GM18873 (cell line): ENCODE measurements at regions not wholly inside any gene's neighbourhood (a gene's known extent, or its start where the extent isn't known, plus 50 kb on each side); places are given as distances from the start of the nearest gene placed in this dataset.

Source experiments
- ATAC-seq: cut with Tn5 transposase; IDR thresholded peaks from one replicate; pipeline ENCODE4 v1.9.1; 2021; ENCODE audit warnings: mild to moderate bottlenecking, moderate library complexity, moderate number of reproducible peaks; ENCODE audit not compliant: unreplicated experiment, low FRiP score

GRCh38 chr20:24117383-24117782 lies 128.8 kb upstream of the GGTLC1 start:
- no peak for ATAC-seq

DNA sequence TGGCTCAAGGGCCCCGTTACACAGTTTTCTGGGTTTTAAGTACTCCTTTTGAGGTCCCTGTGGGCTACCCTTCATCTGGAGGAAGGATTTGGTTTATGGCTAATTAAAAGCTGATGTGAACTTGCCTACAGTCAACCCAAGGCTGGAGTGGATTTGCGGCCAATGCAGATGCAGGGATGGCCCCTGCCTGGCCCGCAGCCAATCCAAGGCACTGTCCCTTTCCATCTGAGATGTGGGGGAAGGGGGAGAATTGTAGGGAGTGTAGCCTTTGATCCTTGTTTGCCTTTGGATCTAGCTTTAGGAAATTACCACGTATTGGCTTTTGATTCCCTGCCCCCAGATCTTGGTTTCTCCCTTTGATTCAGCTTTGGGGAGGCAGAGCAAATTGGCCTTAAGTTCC lies 128.0 kb upstream of the GGTLC1 start:
- ATAC-seq, result no peak

DNA sequence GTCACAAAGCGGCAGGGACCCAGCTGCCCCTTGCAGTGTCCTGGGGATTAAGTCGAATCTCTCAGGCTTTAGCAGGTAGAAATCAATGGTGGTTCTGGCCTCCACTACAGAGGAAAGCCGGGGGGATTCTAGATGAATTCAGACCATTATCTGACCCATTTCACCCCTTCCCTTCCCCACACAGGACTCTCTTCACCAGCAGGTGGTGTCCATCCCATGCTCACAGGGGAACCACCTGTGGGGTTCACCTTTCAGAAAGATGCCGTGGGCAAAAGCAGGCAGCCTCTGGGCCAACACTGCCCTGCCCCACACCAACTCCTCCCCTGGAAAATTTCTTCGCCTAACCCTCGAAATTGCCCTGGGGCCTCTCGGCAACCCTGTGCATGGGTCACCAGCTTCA lies 123.8 kb upstream of the GGTLC1 start:
- ATAC-seq, result no peak

GRCh38 chr20:24111858-24112257 lies 123.3 kb upstream of the GGTLC1 start:
- no peak for ATAC-seq

- peak; percentile 56 for ATAC-seq
Measured at GRCh38 chr20:24109537-24109936, 121.0 kb upstream of the GGTLC1 start.

DNA sequence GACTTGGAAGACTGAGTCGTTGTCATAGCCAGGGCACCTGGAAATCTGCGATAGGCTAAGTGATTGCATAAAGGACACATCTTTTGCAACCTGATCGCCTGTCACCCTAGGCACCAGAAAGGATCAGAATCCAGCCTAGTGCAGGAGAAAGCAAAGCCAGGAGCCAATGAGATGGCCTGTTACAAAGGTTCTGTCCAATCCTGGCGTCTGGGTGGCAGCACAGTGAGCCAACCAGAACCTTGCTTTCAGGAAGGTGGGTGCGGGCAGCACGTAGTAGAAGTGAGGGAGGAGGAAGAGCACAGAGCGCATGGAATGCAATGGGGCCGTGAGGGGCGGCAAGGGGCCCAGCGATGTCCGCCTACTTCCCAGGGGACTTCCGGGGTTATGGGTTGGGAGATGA lies 120.4 kb upstream of the GGTLC1 start:
- ATAC-seq, result no peak

DNA sequence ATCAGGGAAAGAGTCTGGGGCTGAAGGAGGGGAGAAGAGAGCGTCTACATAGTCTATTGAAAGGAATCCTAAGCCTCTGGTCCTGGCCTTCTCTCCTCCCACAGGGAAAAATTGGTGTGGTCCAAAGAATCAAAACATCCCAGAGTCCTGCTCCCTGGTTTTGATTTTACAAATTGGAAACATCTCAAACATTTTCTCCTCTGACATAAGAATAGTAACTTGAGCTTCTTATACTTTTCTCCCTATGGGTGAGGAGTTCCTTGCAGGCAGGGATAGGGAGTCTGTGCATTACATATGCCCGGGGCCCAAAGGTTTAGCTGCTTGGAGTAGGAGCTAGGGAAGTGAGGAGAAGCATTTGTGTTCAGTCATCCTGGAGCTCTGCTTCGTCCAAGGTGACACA lies 120.0 kb upstream of the GGTLC1 start:
- no peak for ATAC-seq

GRCh38 chr20:24106801-24107445 lies 118.3 kb upstream of the GGTLC1 start:
- no peak for ATAC-seq

GRCh38 chr20:24106150-24106800 lies 117.7 kb upstream of the GGTLC1 start:
- ATAC-seq, result no peak

GRCh38 chr20:24102749-24103333 lies 114.3 kb upstream of the GGTLC1 start:
- ATAC-seq, result no peak

DNA sequence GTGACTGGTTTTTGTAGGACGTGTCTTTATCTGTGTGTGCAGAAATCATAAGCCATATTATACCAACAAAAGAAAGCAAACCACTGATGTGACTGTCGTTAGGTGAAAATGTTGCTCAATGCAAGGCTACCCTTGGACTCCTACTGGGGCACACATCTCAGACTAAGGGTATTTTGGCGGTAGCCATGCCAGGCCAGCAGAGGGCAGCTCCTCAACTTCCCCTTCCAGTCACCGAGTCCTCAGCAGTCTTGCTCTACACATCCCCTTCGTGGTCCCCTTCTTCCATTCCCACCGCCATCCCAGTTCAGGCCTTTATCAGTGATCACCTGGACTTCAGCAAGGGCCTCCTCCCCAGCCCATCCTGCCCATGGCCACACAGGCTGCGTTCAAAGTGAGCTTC lies 113.7 kb upstream of the GGTLC1 start:
- no peak for ATAC-seq

- ATAC-seq, result no peak
Measured at GRCh38 chr20:24100370-24101011, 111.9 kb upstream of the GGTLC1 start.

DNA sequence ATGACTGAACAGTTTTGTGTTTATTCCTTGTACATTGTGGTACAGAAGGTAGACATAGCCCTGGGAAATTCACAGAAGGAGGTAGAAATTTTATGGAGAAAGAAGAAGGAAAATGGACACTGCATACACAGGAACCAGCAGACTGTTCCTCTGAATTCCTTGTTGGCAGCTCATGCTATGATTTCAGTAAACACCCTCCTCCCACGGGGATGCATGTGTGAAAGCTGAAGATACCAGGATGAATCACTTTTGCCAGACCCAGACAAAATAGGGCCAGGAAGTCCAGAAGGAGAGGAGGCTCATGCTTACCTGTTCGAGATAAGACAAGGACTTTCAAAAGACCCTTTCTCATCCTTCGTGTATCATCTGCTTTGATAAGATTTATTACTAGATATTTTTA lies 110.3 kb upstream of the GGTLC1 start:
- ATAC-seq, result no peak

DNA sequence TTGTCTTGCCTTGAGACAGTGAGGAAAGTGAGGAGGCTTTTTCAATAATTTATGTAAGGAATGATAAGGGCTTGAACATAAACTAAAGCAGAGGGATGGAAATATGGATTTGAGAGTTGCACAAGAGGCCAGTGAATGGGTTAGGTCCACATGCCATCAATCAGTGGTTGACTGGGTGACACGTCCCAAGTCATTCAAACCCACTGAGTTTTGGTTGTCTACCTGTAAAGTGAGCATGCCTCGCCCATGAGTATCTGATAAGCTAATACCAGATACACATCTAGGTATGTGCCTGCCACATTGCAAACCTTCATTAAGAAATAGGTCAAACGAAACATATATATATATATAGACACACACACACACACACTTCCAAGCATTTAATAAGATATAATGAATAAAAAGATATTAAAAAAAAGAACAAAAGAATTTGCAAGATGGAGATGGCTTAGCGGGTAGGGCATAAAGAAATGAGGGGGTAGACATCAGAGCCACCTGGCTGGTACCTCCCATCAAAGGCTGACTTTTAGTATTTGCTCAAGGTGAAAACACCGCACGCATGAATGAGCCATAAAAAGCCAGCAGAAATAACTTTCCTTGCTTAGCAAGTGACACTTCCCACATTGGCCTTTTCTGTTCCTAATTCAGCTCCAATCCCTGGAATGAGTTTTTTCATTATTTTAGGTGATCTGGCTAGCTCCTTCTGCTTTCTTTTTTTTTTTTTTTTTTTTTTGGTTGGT lies 109.1 kb upstream of the GGTLC1 start:
- ATAC-seq, result no peak

DNA sequence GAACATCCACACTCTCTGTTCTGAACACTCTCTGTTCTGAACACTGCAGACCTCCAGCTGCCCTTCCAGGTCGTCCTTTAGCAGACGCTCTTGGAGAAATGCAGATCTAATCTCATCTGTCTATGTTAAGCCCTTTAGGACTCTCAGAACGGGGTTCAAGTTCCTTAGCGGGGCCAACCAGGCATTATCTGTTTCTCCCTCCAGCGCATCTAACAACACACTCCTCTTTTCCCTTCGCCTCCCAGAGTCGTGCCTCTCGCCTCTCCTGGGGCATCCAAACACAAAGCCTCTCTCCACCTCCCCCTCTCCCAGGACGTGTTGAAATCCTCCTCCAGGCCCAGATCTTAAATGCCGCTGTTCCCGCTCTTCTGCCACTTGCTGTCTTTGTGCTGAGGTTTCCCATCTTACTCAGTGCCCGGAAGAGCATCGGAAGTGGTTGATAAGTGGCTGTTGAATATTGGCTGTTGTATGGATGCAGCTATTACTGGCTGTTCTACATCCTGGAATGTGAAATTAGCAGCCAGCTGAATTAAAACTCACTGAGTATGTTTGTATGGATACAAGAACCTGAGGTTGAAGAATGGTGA lies 108.4 kb upstream of the GGTLC1 start:
- no peak for ATAC-seq

DNA sequence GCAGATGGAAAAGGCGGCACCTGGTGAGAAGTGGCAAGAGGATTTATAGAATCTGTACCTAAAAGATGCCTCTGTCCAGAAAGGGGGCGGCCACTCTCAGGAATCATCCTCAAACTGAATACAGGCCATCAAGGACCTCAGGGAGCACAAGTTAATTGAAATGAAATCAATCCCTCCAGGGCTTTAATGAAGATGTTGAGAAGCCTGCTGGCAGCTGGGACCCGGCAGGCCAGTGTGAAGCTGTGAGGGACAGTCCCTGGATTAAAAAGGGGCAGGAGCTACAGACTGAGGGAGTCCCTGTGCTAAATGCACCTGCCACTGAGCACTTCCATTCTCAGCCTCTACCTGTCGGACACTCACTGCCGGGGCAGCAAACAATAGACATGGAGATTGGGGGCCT lies 107.7 kb upstream of the GGTLC1 start:
- ATAC-seq, result no peak

DNA sequence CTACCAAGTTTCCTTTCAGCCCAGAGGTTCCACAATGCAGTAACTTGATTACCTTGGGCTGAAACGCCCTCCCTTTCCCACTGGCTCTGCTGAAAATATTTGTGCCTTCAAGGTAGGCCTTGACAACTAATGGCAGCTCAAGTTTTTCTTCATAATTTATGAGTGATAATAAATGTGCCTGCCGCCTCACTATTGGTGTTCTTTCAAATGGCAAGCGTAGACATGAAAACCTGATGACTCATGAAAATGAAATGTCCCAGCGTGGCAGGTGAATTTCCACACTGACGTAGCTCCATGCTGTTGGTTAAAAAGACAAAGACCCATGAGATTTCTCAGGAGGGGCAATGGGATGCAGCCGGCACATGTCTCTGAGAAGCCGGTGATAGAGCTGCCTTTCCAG lies 107.2 kb upstream of the GGTLC1 start:
- ATAC-seq, result no peak

- ATAC-seq, result no peak
Measured at GRCh38 chr20:24095303-24095702, 106.7 kb upstream of the GGTLC1 start.

GRCh38 chr20:24089576-24089975 lies 101.0 kb upstream of the GGTLC1 start:
- no peak for ATAC-seq

GRCh38 chr20:24086121-24086520 lies 97.5 kb upstream of the GGTLC1 start:
- ATAC-seq, result no peak

DNA sequence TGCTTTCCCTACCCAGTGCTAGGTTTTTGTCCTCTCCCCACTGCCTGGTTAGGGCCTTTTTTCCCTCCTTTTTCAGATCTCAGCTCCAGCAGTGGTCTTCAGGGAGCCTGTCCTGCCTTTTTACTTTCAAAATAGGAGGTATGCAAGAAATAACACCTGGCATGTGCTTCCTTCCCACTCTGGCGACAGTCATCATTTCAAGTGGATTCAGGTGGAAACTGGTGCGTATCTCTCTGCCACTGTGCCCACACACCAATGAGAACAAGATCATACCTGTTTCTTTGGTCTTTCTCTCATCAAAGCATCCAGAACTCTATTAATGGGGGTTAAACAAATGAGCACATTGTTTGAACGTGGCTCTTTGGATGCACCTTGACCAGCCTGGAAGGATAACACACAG lies 95.7 kb upstream of the GGTLC1 start:
- ATAC-seq, result no peak
